ENCODE measurements at regions not wholly inside any gene's neighbourhood (a gene's known extent, or its start where the extent isn't known, plus 50 kb on each side); places are given as distances from the start of the nearest gene placed in this dataset.
"Not testable (repeated sequence)": the region's sequence is repeated elsewhere in the genome, so short reads cannot be mapped to it uniquely, and the experiment has no call there.

DNA sequence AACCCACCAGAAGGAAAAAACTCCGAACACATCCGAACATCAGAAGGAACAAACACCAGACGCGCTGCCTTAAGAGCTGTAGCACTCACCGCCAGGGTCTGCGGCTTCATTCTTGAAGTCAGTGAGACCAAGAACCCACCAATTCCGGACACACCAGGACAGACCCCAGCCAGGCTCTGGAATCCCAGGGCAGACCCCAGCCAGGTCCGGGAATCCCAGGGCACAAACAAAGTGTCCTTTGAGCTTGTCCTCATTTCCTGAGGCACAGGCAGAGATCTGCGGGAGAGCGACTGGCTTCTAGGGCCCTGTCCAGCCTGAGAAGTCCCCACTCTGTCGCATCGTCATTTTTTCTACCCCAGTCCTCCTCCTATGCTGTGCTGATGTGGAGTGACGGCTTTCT is 461.1 kb downstream of the ACTL7B start:
- Histone ChIP-seq H3K4me2 (ENCODE audit: low read length) (no peak overlapping the region), H3K27ac (ENCODE audit: low read length) (no peak overlapping the region), H4K20me1 (ENCODE audit: low read length) (no peaks in the 10 kb centered on the region), H3K36me3 (ENCODE audit: low read depth, low read length) (no peaks in the 10 kb centered on the region), H3K4me3 (ENCODE audit: low read length) (no peak overlapping the region), H3K27me3 (ENCODE audit: low read length) (no peaks in the 10 kb centered on the region), H3K9me2 (replicated peaks; ENCODE audit: low read length) (no peaks in the 10 kb centered on the region), H3K4me1 (ENCODE audit: insufficient read depth, low read length) (peaks cover 6% of the 10 kb centered on the region; the same call in 1 of the 2 replicates), H3K9ac (ENCODE audit: low read length) (no peak overlapping the region), H2AFZ (ENCODE audit: low read length) (no peak overlapping the region), H3K79me2 (ENCODE audit: low read length) (no peaks in the 10 kb centered on the region), H3F3A (ENCODE audit: low read length, unreplicated experiment) (no peaks in the 10 kb centered on the region), H3K9me3 (ENCODE audit: low read length) (no peaks in the 10 kb centered on the region)
- DNase-seq (no peak), ATAC-seq (no peak)
- intact Hi-C loops (cut with micrococcal nuclease) = no loop called here
- CTCF ChIA-PET = no interaction called here
- TF ChIP-seq EZH2phosphoT487 (IDR thresholded peaks at IDR 0.05; ENCODE audit: borderline replicate concordance, low read length) (no peak), EZH2 (IDR thresholded peaks at IDR 0.05; ENCODE audit: low read length, unreplicated experiment) (no peak)
- TF ChIP-seq, protein P1, sequence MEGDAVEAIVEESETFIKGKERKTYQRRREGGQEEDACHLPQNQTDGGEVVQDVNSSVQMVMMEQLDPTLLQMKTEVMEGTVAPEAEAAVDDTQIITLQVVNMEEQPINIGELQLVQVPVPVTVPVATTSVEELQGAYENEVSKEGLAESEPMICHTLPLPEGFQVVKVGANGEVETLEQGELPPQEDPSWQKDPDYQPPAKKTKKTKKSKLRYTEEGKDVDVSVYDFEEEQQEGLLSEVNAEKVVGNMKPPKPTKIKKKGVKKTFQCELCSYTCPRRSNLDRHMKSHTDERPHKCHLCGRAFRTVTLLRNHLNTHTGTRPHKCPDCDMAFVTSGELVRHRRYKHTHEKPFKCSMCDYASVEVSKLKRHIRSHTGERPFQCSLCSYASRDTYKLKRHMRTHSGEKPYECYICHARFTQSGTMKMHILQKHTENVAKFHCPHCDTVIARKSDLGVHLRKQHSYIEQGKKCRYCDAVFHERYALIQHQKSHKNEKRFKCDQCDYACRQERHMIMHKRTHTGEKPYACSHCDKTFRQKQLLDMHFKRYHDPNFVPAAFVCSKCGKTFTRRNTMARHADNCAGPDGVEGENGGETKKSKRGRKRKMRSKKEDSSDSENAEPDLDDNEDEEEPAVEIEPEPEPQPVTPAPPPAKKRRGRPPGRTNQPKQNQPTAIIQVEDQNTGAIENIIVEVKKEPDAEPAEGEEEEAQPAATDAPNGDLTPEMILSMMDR (conservative IDR thresholded peaks at IDR 0.05; ENCODE audit: low read depth, low read length) = no peak
- POLR2A ChIA-PET (ENCODE audit: unreplicated experiment) = no interaction called here
- no TSS peak for BruUV-seq (replicated peaks)

DNA sequence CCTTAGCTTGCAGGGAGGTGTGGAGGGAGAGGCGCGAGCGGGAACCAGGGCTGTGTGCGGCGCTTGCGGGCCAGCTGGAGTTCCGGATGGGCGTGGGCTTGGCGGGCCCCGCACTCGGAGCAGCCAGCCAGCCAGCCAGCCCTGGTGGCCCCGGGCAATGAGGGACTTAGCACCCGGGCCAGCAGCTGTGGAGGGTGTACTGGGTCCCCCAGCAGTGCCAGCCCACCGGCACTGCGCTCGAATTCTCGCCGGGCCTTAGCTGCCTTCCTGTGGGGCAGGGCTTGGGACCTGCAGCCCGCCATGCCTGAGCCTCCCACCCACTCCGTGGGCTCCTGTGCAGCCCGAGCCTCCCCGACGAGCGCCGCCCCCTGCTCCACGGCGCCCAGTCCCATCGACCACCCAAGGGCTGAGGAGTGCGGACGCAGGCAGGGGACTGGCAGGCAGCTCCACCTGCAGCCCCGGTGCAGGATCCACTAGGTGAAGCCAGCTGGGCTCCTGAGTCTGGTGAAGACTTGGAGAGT is 462.2 kb downstream of the ACTL7B start:
- CTCF ChIA-PET; H3K36me3 ChIP-seq (ENCODE audit: low read depth, low read length); DNase-seq; H3K4me3 ChIP-seq (ENCODE audit: low read length); H3K27ac ChIP-seq (ENCODE audit: low read length); H2AFZ ChIP-seq (ENCODE audit: low read length); H4K20me1 ChIP-seq (ENCODE audit: low read length); ATAC-seq; H3K79me2 ChIP-seq (ENCODE audit: low read length); POLR2A ChIA-PET (ENCODE audit: unreplicated experiment); H3F3A ChIP-seq (ENCODE audit: low read length, unreplicated experiment); H3K9me2 ChIP-seq (replicated peaks; ENCODE audit: low read length); BruUV-seq (replicated peaks); intact Hi-C loops (cut with micrococcal nuclease); H3K4me1 ChIP-seq (ENCODE audit: insufficient read depth, low read length); H3K4me2 ChIP-seq (ENCODE audit: low read length); H3K9ac ChIP-seq (ENCODE audit: low read length); H3K9me3 ChIP-seq (ENCODE audit: low read length); H3K27me3 ChIP-seq (ENCODE audit: low read length): not testable (repeated sequence)

DNA sequence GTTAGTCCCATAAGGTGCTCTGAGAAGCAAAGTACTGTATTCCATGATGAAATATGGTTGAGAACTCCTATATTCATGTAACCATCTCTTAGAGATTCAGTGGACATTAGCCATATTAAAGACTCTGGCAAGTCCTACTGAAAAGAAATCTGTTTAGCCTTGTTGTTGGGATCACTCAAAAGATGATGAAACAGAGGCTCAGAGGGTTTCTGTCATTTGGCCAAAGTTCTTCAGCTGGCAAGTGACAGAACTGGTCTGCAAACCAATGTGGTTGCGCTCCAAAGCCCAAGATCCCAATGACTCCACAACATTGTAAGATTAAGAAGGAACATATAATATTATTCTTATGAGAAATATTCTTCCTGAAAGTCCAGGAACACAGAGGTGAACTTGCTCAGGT is 462.9 kb downstream of the ACTL7B start:
- no peak overlapping the region for H3K4me2 ChIP-seq (ENCODE audit: low read length)
- H3K79me2 ChIP-seq (ENCODE audit: low read length) = no peaks in the 10 kb centered on the region
- ATAC-seq (no peak), DNase-seq (no peak)
- H3K9ac ChIP-seq (ENCODE audit: low read length) = no peak overlapping the region
- no peak overlapping the region for H3K4me3 ChIP-seq (ENCODE audit: low read length)
- H3F3A ChIP-seq (ENCODE audit: low read length, unreplicated experiment) = no peaks in the 10 kb centered on the region
- peaks cover 6% of the 10 kb centered on the region; the same call in 1 of the 2 replicates for H3K4me1 ChIP-seq (ENCODE audit: insufficient read depth, low read length)
- ChIA-PET CTCF (no interaction called here), POLR2A (ENCODE audit: unreplicated experiment) (no interaction called here)
- no peaks in the 10 kb centered on the region for H3K9me3 ChIP-seq (ENCODE audit: low read length)
- no peaks in the 10 kb centered on the region for H3K36me3 ChIP-seq (ENCODE audit: low read depth, low read length)
- H3K27ac ChIP-seq (ENCODE audit: low read length) = no peak overlapping the region
- no peak for TF ChIP-seq EZH2 (IDR thresholded peaks at IDR 0.05; ENCODE audit: low read length, unreplicated experiment)
- TF ChIP-seq, protein P1 (conservative IDR thresholded peaks at IDR 0.05; ENCODE audit: low read depth, low read length) = no peak
- TF ChIP-seq EZH2phosphoT487 (IDR thresholded peaks at IDR 0.05; ENCODE audit: borderline replicate concordance, low read length) = no peak
- intact Hi-C loops (cut with micrococcal nuclease) = no loop called here
- no peaks in the 10 kb centered on the region for H3K9me2 ChIP-seq (replicated peaks; ENCODE audit: low read length)
- no peak overlapping the region for H2AFZ ChIP-seq (ENCODE audit: low read length)
- no peaks in the 10 kb centered on the region for H3K27me3 ChIP-seq (ENCODE audit: low read length)
- H4K20me1 ChIP-seq (ENCODE audit: low read length) = no peaks in the 10 kb centered on the region
- no TSS peak for BruUV-seq (replicated peaks)
